PFSK-1 (cell line): ENCODE measurements at regions not wholly inside any gene's neighbourhood (a gene's known extent, or its start where the extent isn't known, plus 50 kb on each side); places are given as distances from the start of the nearest gene placed in this dataset.

ENCODE experiments used
- POLR2AphosphoS5 ChIP-seq: IDR thresholded peaks from 2 replicates; pipeline ENCODE4 v1.6.1; 2012; ENCODE audit warnings: low read depth, mild to moderate bottlenecking, control low read depth, low read length, moderate library complexity
- REST ChIP-seq, 2 experiments: IDR thresholded peaks; 2 replicates each; pipeline versions ENCODE4 v1.6.1 to v1.8.0; 2011 to 2012; ENCODE audit warnings: low read depth in 2 of 2, low read length in 2 of 2, control low read depth in 1 of 2, inconsistent platforms in 1 of 2, mild to moderate bottlenecking in 1 of 2, moderate library complexity in 1 of 2; ENCODE audit not compliant: insufficient read depth in 1 of 2
- SIN3A ChIP-seq: IDR thresholded peaks from 2 replicates; pipeline ENCODE4 v1.6.1; 2012; ENCODE audit warnings: mild to moderate bottlenecking, low read length, moderate library complexity, borderline replicate concordance; ENCODE audit not compliant: insufficient read depth
- TAF1 ChIP-seq: IDR thresholded peaks from 2 replicates; pipeline ENCODE4 v1.6.1; 2012; ENCODE audit warnings: low read length, control low read depth, borderline replicate concordance; ENCODE audit not compliant: insufficient read depth

GRCh38 chr4:15139599-15139998 is 137.3 kb downstream of the CPEB2 start:
- TF ChIP-seq TAF1 (no peak), POLR2AphosphoS5 (no peak), REST (IDR thresholded peaks at IDR 0.05; ENCODE audit: insufficient read depth in 1 of 2, low read depth in 2 of 2, low read length in 2 of 2) (no peak), SIN3A (no peak)
